GM23248 (cell line): ENCODE measurements at regions not wholly inside any gene's neighbourhood (a gene's known extent, or its start where the extent isn't known, plus 50 kb on each side); places are given as distances from the start of the nearest gene placed in this dataset.

Experiments used
- EZH2 ChIP-seq: fragments of 200-600 bp; sonication (generic); IDR thresholded peaks from 2 replicates; pipeline ENCODE4 v1.6.1; 2018; ENCODE audit warnings: antibody characterized with exemption, mild to moderate bottlenecking; ENCODE audit not compliant: insufficient read depth, poor library complexity, severe bottlenecking
- EZH2phosphoT487 ChIP-seq: fragments of 200-600 bp; sonication (generic); IDR thresholded peaks from 2 replicates; pipeline ENCODE4 v1.6.1; 2018; ENCODE audit warnings: antibody characterized with exemption, moderate library complexity, mild to moderate bottlenecking, low read depth; ENCODE audit not compliant: insufficient read depth

- TF ChIP-seq EZH2 = no peak
- no peak for TF ChIP-seq EZH2phosphoT487
Observed at GRCh38 chr17:5893741-5894140, 176.4 kb upstream of the WSCD1 start.
